ENCODE measurements at regions not wholly inside any gene's neighbourhood (a gene's known extent, or its start where the extent isn't known, plus 50 kb on each side); places are given as distances from the start of the nearest gene placed in this dataset.
A peak's percentile ranks its signal among the peaks of the same experiment; 100 is the strongest.

DNA sequence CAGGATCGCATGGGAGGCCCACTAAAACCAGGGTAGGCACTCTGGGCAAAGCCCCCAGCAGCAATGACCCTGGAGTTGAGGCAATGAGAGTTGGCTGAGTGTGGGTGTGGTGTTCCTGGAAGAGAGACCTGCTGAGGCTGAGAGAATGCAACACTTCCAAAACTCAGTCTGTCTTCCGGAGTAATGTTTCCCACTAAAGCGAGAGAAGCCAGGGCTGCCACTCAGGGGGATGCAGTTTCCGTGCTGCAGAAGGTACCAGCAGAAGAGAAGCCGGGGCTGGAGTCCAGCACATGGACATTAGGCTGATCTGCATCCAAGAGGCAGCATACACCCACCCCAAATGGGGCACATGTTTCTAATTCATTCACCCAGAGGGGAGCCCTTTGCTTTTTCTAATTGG, 127.2 kb upstream of the ARHGAP28 start:
- Histone ChIP-seq H2BK20ac (ENCODE audit: low read length) (no peak overlapping the region), H3K23ac (ENCODE audit: insufficient read length) (no peak overlapping the region), H3K18ac (ENCODE audit: extremely low read depth, low read length) (no peak overlapping the region), H3K4me2 (ENCODE audit: insufficient read depth in 1 of 2, low read depth in 2 of 2, low read length in 2 of 2) (no peak overlapping the region), H3K36me3 (ENCODE audit: control insufficient read depth in 2 of 4, insufficient read depth in 4 of 4, low read length in 3 of 4) (no peaks in the 10 kb centered on the region), H3K4ac (replicated peaks; ENCODE audit: insufficient read length, low read depth, low read length) (no peak overlapping the region), H4K20me1 (replicated peaks in 1 of 2; ENCODE audit: control insufficient read depth in 1 of 2, insufficient read depth in 2 of 2, low read length in 2 of 2) (no peaks in the 10 kb centered on the region), H2AK5ac (ENCODE audit: low read depth, low read length) (no peak overlapping the region), H2BK15ac (ENCODE audit: low read length) (no peak overlapping the region), H3K56ac (replicated peaks; ENCODE audit: insufficient read length, low read depth, low read length) (no peak overlapping the region), H2BK120ac (replicated peaks; ENCODE audit: low read depth, low read length) (no peak overlapping the region), H3K9ac (replicated peaks in 1 of 4; ENCODE audit: extremely low read depth in 1 of 4, low read depth in 3 of 4, low read length in 3 of 4) (no peak overlapping the region), H3K27me3 (replicated peaks in 1 of 4; ENCODE audit: control insufficient read depth in 3 of 4, extremely low read depth in 1 of 4, insufficient read depth in 3 of 4, low read length in 3 of 4) (no peaks in the 10 kb centered on the region; a peak in 1 of 7 replicates), H4K91ac (replicated peaks; ENCODE audit: insufficient read length, low read length) (no peak overlapping the region), H3K27ac (ENCODE audit: low read depth, low read length) (no peak overlapping the region), H4K5ac (ENCODE audit: insufficient read length, low read depth, low read length) (no peak overlapping the region), H3K4me1 (replicated peaks in 1 of 4; ENCODE audit: control insufficient read depth in 3 of 4, insufficient read depth in 4 of 4, low read length in 3 of 4) (peaks cover 1 to 8% (median 7%) of the 10 kb centered on the region in 4 experiments; a peak in 6 of 7 replicates), H2BK12ac (ENCODE audit: low read depth, low read length) (no peak overlapping the region; the same call in 1 of the 2 replicates), H2AFZ (ENCODE audit: low read length) (no peak overlapping the region), H2BK5ac (ENCODE audit: low read depth, low read length) (no peak overlapping the region), H3K23me2 (ENCODE audit: low read depth, low read length) (no peaks in the 10 kb centered on the region; the same call in 1 of the 2 replicates), H3K4me3 (ENCODE audit: extremely low read depth in 1 of 4, insufficient read depth in 2 of 4, low read depth in 3 of 4, low read length in 4 of 4) (no peak overlapping the region), H3K14ac (ENCODE audit: insufficient read length) (no peak overlapping the region), H3K79me1 (ENCODE audit: low read depth, low read length) (no peaks in the 10 kb centered on the region), H3K9me3 (ENCODE audit: insufficient read depth in 2 of 2, low read depth in 1 of 2, low read length in 1 of 2) (no peaks in the 10 kb centered on the region), H4K8ac (ENCODE audit: extremely low read depth, insufficient read depth, low read length) (peak overlapping the region; percentile 72; the same call in 1 of the 2 replicates), H3K79me2 (ENCODE audit: control insufficient read depth in 1 of 2, insufficient read depth in 2 of 2, low read length in 2 of 2) (no peaks in the 10 kb centered on the region)
- POLR2A ChIA-PET (ENCODE audit: partially characterized antibody) = no interaction called here
- WGBS, 2 experiments (ENCODE audit: extremely low coverage in 1 of 2, insufficient coverage in 1 of 2, insufficient read length in 1 of 2, insufficient replicate concordance in 2 of 2, low coverage in 1 of 2, low lambda C conversion rate in 2 of 2, missing lambda C conversion rate in 1 of 2) = 96% methylated on average over 5 of the region's 5 CpGs; no CpG with 5 or more reads in 1 of the 2 experiments
- FAIRE-seq (no peak), DNase-seq (ENCODE audit: low read depth in 1 of 2, low spot score in 2 of 2) (no peak)
- CTCF ChIA-PET (ENCODE audit: partially characterized antibody) = interaction anchor here (2.6 kb wide), 1 partner anchor 19 kb away, joined by 9 read pairs; no protein-coding TSS in a partner anchor
- TF ChIP-seq GTF2F1 (IDR thresholded peaks at IDR 0.05; ENCODE audit: borderline replicate concordance, low read depth, low read length) = no peak
- TF ChIP-seq KDM1A (IDR thresholded peaks at IDR 0.05; ENCODE audit: borderline replicate concordance, low read length) = no peak
- TF ChIP-seq EP300 (IDR thresholded peaks at IDR 0.05; ENCODE audit: borderline replicate concordance in 1 of 2, low read depth in 2 of 2, low read length in 2 of 2) = no peak
- TF ChIP-seq SUZ12 (IDR thresholded peaks at IDR 0.05; ENCODE audit: low read length) = no peak
- no peak for TF ChIP-seq E2F6 (IDR thresholded peaks at IDR 0.05)
